Occipital lobe (tissue), 1 donor: ENCODE measurements at regions not wholly inside any gene's neighbourhood (a gene's known extent, or its start where the extent isn't known, plus 50 kb on each side); places are given as distances from the start of the nearest gene placed in this dataset.
A peak's percentile ranks its signal among the peaks of the same experiment; 100 is the strongest.

Experiments
- DNase-seq: peaks from one replicate; lab custom pipeline; 2025; lab: John Stamatoyannopoulos, UW

- no peak for DNase-seq
These were observed 356.7 kb upstream of the RPS6KA3 start for GRCh38 chrX:20623448-20623847.

DNA sequence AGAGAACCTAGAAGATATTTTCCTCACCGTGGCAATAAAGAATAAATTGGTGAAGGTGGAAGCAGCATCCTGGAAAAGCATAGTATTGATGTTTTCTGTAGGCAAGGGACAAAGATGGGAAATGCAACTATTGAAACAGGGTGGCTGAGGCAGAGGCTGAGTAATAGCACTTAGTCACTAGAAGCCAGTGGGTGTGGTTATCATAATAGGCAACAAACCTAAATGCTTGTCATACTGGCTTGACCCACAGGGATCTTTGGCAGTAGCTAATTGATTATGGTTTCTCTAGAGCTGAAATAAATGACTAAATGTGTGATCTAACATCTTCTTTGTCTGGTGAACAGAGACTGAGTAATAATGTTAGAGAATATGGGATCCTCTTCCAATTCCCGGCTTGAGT, 353.6 kb upstream of the RPS6KA3 start:
- no peak for DNase-seq

DNA sequence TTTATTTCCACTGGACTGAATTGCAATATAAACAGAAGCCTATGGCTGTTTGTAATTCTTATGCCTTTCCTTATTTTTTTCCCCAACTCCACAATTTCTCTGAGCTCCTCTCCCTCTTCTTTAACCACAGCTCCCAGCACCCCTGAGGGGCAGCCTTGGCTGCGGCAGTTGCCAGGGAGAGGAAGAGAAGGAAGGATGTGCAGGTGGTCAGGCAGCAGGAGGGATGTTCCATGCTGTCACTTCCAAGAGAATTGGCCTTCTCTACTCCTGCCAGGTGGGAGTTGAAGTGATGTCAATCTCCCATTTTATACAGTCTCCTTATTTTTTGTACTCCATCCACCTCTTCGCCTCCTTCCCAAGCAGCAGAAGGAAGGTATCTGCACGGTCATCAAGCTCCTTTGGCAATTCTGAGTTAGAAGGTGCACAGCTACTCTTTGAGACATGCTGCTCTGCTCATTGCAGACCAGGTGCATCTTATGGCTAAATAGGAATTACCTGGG, 343.3 kb upstream of the RPS6KA3 start:
- no peak for DNase-seq

GRCh38 chrX:20606831-20607230, 340.1 kb upstream of the RPS6KA3 start:
- DNase-seq = no peak

DNA sequence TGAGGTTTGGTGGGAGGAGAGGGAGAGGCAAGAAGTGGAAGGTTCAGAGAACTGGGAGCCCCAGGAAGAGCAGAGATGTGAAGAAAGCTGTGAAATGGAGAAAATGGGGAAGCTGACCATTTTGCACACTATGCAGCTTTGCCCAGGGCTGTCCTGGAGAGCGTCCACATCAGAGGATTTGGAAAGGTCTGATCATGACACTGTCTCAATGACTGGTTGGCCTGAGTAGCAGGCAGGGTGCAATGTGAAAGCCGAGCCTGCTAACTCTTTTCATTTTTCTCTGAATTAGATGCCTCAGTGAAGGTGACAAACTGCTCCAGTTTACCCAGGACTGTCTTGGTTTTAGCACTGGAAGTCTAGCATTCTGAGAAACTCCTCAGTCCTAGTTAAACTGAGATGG, 330.1 kb upstream of the RPS6KA3 start:
- no peak for DNase-seq

DNA sequence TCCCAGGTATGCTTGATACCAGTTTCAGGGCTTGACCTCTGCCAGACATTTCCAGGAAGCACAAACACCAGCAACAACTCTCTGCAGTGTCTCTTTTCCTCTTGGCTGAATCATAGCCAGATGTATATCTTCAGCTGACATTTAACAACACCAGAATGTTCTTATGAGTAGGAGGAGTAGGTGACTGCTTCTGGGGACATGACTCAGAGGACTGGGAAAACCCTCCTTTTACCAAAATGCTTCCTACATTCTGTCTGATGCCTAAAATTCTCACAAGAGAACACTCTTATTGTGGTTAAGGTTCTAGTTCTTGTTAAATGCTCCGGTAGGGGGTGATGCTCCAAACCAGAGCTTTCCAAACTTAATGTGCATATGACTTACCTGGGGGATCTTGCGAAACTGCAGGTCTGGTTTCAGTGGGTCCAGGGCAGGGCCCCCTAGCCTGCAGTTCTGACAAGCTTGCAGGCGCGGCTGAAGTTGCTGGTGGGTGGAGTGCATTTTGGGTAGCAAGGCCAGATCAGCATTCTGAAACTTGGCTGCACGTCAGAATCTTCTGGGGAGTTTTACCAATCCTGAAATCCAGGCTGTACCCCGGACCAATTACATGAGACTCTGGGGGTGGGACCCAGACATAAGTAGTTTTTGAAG, 329.3 kb upstream of the RPS6KA3 start:
- DNase-seq = peak; percentile 2

DNA sequence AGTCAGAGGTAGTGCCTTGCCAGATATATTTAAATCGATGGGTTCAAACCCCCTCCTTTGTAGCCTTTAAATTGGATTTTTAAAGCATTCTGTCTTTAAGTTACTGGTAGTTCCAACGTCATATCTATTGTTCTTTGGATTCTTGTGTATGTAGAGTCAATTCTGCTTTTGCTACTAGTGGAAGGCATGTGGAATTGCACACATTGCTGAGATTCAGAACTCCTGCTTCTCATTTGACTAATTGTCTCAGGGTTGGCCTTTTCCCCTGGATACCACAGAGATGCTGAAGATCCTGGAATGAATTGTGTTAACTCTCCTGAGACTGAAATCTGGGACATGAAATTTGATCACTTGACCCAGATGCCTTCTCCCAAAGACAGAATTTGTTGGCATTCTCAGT, 328.3 kb upstream of the RPS6KA3 start:
- DNase-seq = no peak

- DNase-seq = no peak
These were observed 327.1 kb upstream of the RPS6KA3 start for GRCh38 chrX:20593836-20594235.

DNA sequence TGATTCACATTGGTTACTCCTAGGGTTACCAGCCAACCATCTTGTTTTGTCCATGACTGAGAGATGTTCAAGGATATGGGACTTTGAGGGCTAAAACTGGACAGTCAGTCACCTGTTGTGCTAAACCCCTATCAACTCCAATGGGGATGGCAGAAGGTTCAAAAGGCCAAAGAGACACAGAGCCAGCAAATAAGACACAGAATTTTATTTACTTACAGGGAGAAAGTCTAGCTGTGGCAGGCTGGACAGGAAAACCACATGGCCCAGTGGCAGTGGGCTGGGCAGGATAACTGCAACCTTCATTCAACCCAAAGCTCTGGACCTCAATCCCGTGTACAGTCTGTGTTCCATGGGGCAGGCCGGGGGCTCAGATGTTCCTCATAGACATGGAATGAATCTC, 326.7 kb upstream of the RPS6KA3 start:
- DNase-seq = no peak

- no peak for DNase-seq
These were observed 324.5 kb upstream of the RPS6KA3 start for GRCh38 chrX:20591246-20591645.

GRCh38 chrX:20585782-20586181, 319.1 kb upstream of the RPS6KA3 start:
- DNase-seq = no peak

DNA sequence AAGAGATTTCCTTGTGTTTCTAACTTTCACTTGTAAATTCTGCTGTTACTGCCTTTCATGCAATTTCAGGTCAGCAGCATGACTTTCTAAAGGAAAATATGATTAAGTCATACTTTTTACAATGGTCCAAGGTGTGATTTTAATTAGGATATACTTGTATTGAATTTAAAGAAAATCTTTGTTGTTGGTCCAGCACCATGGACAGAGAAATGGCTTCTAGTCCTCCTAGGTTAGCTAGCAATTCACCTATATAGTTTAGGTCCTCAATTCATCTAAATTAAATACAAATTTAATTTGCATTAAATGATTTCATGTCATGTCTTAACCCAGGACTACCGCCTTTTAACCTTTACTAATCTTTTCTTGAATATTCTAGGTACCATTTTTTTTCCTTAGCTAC, 304.9 kb upstream of the RPS6KA3 start:
- no peak for DNase-seq

- DNase-seq = no peak
These were observed 300.4 kb upstream of the RPS6KA3 start for GRCh38 chrX:20567108-20567507.

DNA sequence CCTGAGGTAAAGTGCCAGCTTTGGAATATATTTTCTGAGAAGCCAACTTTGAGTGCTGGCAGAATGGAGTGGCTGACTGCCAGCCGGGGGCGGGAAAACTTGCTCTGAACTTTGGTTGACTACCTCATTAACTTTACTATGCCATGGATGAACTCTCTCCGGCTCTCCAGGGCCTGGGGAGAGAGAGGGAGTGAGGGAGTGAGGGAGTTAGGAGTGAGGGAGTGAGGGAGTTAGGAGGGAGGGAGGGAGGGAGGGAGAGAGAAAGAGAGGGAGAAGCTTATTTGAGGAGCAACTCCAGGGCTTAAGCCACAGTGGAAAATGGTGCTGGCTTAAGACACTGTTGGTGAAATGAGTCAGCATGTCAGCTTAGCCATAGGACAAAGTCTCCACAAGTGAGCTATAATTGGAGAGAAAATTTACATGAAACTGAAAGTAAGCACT, 280.9 kb upstream of the RPS6KA3 start:
- DNase-seq = peak; percentile 14

GRCh38 chrX:20545538-20545937, 278.8 kb upstream of the RPS6KA3 start:
- no peak for DNase-seq

GRCh38 chrX:20542072-20542471, 275.4 kb upstream of the RPS6KA3 start:
- DNase-seq = no peak

DNA sequence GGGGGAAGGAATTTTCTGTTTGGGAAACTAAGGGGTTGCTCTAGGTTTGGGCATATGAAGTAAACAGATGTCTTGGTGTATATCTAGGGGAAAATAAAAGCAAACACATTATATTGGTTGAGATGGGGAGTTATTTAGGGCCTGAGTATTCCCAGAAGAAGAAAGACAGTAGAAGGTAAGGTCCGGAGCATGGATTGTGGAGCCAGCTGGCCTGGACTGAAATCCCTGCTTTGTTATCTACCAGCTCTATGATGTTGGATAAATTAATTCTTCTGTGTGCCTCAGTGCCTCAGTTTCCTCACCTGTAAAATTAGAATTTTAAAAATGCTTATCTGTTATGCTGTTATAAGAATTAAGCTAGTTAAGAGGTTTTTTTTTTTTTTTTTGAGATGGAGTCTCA, 272.3 kb upstream of the RPS6KA3 start:
- DNase-seq = no peak

DNA sequence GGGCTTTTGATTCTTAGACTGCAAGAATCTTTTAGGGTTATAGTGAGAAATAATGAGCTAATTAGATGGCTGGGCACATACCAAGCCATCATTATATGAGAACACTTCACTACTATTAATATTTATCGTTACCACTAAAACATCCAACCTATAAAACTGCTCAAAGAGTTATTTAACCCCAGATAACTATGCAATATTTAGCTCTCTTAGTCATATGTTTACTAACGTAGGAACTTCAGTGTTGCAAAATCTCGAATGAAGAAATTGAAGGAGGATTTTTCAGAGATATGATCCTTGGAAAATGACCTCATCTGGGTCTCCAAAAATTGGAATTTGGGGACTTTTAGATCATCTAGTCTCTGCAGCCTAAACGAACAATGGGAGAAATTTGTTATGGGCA, 265.0 kb upstream of the RPS6KA3 start:
- DNase-seq = no peak

- peak; percentile 14 for DNase-seq
These were observed 263.8 kb upstream of the RPS6KA3 start for GRCh38 chrX:20530406-20530921.

DNA sequence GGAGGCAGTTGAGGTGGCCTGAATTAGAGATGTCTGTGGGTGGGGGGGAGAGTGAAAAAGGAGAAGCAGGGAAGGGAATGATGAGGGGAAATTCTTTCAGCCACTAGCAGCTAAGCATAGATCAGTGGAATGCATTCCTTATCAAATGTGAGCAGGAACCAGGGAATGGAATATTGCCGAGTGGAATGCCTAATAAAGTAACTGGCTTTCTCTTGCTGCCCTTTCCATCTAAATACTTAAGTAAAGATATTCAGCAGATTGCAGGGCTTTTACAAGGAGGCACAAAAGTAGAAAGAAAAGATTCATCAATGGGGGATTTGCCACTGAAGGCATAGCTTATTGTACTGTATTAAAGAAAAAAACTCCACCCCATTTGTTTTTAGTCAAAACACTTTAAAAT, 263.0 kb upstream of the RPS6KA3 start:
- no peak for DNase-seq

- peak; percentile 8 for DNase-seq
These were observed 262.6 kb upstream of the RPS6KA3 start for GRCh38 chrX:20529301-20529700.

DNA sequence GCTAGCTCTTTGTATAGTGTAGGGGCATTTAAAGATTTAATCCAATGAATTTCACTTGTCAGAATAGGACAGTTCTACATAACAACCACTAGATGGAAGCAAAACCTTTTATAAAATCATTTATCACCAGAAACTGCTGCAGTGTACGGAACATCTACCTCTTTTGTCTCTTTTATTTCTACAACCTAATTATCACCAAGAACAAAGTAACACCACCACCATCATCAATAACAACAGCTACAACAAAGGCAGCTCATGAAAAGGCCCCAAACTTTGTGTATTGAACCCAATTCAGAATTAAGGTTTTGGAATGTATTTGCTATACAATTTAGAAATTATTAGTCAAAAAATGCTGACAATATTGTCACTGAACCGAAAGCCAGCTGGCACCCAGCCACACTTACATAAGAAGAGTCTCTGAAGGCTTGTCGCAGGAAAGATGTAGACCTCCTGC, 260.9 kb upstream of the RPS6KA3 start:
- DNase-seq = no peak

DNA sequence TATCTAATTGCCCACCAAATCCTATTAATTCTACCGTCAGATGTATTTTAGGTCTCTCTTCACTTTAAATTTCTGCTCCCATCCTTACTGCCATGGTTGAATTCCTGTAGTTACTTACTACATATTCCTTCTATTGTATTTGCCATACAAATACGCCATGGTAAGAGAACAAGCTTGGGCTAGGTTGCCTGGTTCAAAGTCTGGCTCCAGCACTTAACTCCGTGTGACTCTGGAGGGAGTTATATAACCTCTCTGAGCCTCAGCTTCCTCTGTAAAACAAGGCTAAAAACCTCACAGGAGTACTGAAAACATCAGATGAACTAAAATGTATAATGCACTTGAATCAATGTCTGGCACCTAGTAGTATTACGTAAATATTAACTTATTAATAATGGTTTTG, 260.3 kb upstream of the RPS6KA3 start:
- DNase-seq = no peak
